Body of pancreas (tissue), 4 donors: ENCODE measurements at regions not wholly inside any gene's neighbourhood (a gene's known extent, or its start where the extent isn't known, plus 50 kb on each side); places are given as distances from the start of the nearest gene placed in this dataset.

Experiments
- POLR2A ChIP-seq, 3 donors: fragments of 450-650 bp; IDR thresholded peaks; one replicate each; pipeline ENCODE4 v1.6.1; 2016; ENCODE audit warnings: antibody characterized with exemption in 3 of 3, mild to moderate bottlenecking in 2 of 3
- TF ChIP-seq, protein P1 (sequence below), 7 experiments: fragments of 450-650 bp in 4 of 7; fragments of 200-600 bp in 3 of 7; sonication (generic) in 3 of 7; IDR thresholded peaks; one replicate each; pipeline ENCODE4 v1.5.1; 2016 to 2019; ENCODE audit warnings: antibody characterized with exemption in 7 of 7

DNA sequence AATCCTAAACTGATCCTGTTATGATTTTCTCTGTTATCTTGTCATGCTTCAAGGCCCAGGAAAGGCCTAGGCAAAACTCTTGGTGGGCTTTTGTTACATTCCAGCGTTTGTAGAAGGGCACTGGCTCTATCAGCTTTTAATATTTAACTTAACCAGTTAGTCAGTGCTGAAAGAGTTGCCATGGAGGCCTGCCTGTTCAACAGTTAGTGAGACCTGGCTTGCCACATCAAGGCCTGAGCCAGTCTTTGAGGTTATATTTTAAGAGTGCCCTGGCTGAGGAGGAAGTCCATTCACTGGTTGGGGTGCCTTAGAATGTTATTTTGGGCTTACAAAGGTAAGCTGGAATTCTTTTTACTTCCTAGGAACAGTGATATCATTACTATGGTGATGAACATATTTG, 144.1 kb upstream of the NRG3 start:
- TF ChIP-seq, protein P1, sequence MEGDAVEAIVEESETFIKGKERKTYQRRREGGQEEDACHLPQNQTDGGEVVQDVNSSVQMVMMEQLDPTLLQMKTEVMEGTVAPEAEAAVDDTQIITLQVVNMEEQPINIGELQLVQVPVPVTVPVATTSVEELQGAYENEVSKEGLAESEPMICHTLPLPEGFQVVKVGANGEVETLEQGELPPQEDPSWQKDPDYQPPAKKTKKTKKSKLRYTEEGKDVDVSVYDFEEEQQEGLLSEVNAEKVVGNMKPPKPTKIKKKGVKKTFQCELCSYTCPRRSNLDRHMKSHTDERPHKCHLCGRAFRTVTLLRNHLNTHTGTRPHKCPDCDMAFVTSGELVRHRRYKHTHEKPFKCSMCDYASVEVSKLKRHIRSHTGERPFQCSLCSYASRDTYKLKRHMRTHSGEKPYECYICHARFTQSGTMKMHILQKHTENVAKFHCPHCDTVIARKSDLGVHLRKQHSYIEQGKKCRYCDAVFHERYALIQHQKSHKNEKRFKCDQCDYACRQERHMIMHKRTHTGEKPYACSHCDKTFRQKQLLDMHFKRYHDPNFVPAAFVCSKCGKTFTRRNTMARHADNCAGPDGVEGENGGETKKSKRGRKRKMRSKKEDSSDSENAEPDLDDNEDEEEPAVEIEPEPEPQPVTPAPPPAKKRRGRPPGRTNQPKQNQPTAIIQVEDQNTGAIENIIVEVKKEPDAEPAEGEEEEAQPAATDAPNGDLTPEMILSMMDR (IDR thresholded peaks at IDR 0.05) = no peak
- no peak for TF ChIP-seq POLR2A (IDR thresholded peaks at IDR 0.05)
